ENCODE measurements at regions not wholly inside any gene's neighbourhood (a gene's known extent, or its start where the extent isn't known, plus 50 kb on each side); places are given as distances from the start of the nearest gene placed in this dataset.

GRCh38 chr13:40120288-40120687 is 464.8 kb downstream of the COG6 start:
- TF ChIP-seq CTCF (IDR thresholded peaks at IDR 0.05) (no peak), POLR2A (IDR thresholded peaks at IDR 0.05) (no peak)
